GM03348 (cell line): ENCODE measurements at regions not wholly inside any gene's neighbourhood (a gene's known extent, or its start where the extent isn't known, plus 50 kb on each side); places are given as distances from the start of the nearest gene placed in this dataset.

Source experiments
- DNase-seq: peaks from one replicate; pipeline ENCODE4 v3.0.0; 2012; ENCODE audit warnings: low spot score

DNA sequence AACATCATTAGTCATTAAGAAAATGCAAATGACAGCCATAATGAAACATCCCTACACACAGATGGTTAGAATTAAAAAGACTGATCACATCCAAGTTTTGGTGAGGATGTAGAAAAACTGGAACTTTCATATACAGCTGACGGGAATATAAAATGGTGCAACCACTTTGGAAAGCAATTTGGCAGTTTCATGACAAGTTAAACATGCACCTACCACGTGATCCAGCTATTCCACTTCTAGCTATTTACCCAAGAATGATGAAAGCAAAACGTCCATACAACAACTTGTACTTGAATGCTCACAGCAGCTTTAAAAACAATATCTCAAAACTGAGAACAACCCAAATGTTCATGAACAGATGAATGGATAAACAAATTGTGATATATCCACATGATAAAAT, 77.9 kb upstream of the AVPR1A start:
- no peak for DNase-seq

DNA sequence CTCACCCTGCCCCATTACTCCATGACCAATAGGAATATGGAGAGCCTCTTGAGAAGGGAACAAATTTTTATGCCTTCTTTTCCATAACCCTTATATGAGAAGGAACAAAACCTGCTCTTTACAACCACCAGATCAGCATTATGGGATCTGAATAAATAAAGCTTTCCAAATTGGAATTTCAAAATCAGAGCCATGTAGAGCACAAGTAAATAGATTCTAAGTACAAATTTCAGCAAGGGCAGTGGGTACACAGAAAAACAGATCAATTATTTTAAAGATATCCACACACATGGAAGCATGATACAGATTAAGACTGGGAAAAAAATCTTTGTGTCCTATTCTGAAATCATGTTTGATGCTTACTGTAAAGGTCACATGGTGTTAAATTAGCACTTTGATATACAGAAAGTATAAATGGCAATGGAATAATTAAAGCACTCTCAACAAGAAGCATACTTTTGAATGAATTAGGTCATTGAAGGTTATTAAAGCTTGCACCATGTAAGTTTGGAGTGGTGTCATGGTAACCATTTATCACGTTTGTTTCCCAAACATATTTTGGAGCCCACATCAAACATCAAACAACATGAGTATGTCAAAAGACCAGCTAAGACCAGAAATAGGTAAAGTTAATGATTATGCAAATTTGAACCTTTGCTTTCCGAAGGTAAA, 75.9 kb upstream of the AVPR1A start:
- DNase-seq = no peak

DNA sequence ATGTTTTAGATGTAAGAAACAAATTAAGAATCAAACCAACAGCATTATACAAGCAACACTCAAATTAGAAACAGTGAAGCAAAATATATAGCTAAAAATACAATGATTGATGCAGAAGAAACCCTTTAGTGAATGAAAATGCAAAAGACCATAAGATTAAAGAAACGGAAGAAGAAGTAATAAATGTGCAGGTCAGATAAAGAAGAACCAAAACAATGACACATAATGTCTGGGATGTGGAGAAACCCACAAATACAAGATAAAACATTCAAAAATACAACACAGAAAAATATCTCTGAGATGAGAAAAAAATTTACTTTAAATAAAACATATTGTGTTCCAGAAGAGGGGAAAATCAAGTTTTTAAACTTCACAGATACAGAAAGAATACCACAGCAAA, 73.4 kb upstream of the AVPR1A start:
- DNase-seq = no peak

DNA sequence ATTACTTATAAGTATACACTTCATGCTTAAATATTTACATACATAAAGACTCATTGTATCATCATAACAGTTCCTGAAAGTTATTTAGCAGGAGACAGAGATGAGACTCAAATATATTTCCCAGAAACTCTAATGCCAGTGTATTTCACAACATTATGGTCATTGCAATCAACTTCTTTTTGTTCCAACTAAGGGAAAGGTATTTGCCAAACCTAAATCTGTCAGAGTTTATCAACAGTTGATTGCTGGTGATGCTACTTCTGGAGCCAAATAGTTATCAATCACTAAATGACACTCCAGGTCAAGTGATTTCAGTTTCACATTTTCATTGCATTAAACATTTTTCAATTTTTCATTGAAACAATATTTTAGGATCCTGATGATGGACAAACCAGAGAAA, 72.1 kb upstream of the AVPR1A start:
- no peak for DNase-seq

DNA sequence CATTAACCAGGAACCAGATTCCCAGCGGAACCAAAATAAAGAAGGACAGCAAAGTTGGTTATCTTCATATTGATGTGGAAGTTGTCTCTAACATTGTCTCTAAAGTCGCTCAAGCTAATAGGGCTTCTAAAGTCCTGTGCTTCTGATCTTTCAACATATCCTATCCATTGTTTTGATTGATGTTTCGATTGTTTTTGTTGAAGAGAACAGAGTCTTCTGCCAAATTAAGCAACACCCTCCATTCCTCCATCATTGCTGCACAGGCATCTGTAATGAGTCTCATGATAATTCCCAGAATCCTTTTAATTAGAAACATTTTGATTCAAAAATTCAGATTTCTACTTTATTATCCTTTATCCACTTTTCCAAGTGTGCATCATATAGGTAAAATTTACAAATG, 71.6 kb upstream of the AVPR1A start:
- DNase-seq = no peak

DNA sequence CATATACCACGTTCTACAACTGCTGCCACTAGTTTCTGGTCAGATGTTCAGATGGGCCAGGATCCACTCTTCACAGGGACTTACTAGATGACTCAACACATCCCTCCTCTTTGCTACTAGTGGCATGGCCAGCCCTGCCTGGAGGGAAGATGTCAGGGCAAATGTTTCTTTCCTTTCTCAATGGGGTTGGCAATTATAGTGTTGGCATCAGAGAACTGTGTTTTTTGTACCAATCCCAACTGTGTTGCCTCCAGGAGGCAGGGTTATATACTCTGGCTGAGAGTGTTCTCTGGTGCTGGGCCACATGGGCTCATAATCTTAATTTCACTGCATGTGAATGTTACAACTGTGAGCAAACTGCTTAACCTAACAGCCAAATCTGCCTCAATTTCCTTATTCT, 69.9 kb upstream of the AVPR1A start:
- DNase-seq = no peak

DNA sequence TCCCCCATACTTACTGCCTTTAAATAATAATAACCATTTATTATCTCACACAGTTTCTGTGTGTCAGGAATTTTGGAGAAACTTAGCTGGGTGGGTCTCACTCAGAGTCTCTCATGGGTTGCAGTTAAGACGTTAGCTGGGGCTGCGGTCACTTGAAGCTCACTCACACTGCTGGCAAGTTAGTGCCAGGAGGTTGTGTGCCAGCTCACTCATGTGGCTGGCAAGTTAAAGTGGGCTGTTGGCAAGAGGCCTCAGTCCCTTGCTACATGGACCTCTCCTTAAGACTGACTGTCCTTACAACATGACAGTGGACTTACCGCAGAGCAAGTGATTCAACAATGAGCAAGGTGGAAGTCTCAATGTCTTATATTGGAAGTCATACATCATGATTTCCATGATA, 61.3 kb upstream of the AVPR1A start:
- DNase-seq = no peak

DNA sequence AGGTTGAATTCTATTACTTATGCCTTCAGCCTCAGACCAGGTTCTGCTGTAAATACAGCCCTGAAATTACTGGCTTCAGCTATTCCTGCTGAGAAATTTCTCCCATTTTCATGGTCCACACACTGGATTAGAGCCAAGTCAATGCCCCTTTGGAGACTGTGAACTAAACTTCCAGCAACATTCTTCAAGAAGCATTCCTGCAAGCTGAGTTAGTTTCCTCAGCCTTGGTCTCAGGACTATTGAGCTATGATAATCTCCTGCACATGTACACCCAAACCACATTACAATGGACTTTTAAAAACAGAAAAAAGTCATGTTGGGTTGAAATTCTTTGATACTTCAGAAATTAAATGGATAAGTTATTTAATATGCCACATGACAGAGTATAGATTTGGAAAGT, 58.0 kb upstream of the AVPR1A start:
- DNase-seq = no peak

DNA sequence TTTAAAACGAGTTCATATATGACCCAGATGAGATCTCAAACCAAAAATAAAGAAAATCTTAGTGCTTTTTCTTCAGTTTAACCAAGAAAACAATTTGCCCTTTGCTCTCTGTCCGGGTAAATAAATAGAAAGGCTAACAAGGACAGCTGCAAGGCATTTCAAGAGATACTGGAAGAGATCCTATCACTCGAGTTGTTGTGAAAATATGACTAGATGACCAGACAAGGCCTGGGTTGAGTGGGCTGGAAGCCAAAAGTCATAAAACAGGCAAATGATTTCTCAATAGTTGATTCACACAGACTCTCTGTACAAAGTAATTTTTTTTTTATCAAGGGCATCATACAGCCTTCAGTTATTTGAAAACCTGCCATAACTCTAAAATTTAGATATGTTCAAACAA, 55.9 kb upstream of the AVPR1A start:
- DNase-seq = no peak

DNA sequence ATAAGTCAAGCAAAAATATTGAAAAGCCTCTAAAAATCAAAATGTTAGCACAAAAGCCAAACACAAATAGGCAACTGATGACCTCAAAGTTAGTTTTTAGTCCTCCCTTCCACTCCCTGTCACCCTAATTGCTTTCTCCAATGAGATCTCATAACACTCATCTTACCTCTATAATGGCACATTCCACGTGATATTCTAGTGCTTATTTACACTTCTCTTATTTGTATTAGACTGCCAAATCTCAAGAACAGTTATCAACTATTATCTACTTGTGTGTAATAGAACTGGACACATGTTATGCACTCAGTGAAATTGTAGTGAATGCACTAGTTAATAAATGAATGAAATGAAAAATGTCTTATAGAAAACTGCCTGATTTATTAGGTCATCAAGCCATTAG, 55.5 kb upstream of the AVPR1A start:
- DNase-seq = no peak
